GM18505 (cell line): ENCODE measurements at regions not wholly inside any gene's neighbourhood (a gene's known extent, or its start where the extent isn't known, plus 50 kb on each side); places are given as distances from the start of the nearest gene placed in this dataset.

Experiments
- ATAC-seq: cut with Tn5 transposase; IDR thresholded peaks from one replicate; pipeline ENCODE4 v1.9.1; 2021; ENCODE audit not compliant: unreplicated experiment
- POLR2A ChIP-seq: IDR thresholded peaks from 4 replicates; pipeline ENCODE4 v1.6.1; 2011; ENCODE audit warnings: borderline replicate concordance; ENCODE audit not compliant: insufficient read depth, insufficient read length; ENCODE audit errors: extremely low read depth

GRCh38 chr2:57890464-57890863, 156.1 kb upstream of the VRK2 start:
- ATAC-seq, result peak; percentile 37
- TF ChIP-seq POLR2A, result no peak

GRCh38 chr2:57891086-57891712, 155.4 kb upstream of the VRK2 start:
- no peak for ATAC-seq
- no peak for TF ChIP-seq POLR2A

GRCh38 chr2:57892920-57893319, 153.7 kb upstream of the VRK2 start:
- no peak for TF ChIP-seq POLR2A
- peak; percentile 79 for ATAC-seq

GRCh38 chr2:57893347-57893746, 153.3 kb upstream of the VRK2 start:
- no peak for ATAC-seq
- no peak for TF ChIP-seq POLR2A

- TF ChIP-seq POLR2A, result no peak
- ATAC-seq, result no peak
These were observed 152.8 kb upstream of the VRK2 start for GRCh38 chr2:57893786-57894185.

- TF ChIP-seq POLR2A, result no peak
- no peak for ATAC-seq
These were observed 152.2 kb upstream of the VRK2 start for GRCh38 chr2:57894381-57894780.

- no peak for ATAC-seq
- no peak for TF ChIP-seq POLR2A
These were observed 148.7 kb upstream of the VRK2 start for GRCh38 chr2:57897920-57898319.

- no peak for ATAC-seq
- TF ChIP-seq POLR2A, result no peak
These were observed 146.7 kb upstream of the VRK2 start for GRCh38 chr2:57899898-57900297.

GRCh38 chr2:57902578-57902977, 144.0 kb upstream of the VRK2 start:
- ATAC-seq, result no peak

GRCh38 chr2:57906152-57906732, 140.4 kb upstream of the VRK2 start:
- TF ChIP-seq POLR2A, result no peak
- ATAC-seq, result peak; percentile 66

More at GRCh38 chr2:57902578-57902977, 144.0 kb upstream of the VRK2 start:
- TF ChIP-seq POLR2A, result no peak

GRCh38 chr2:57907411-57907810, 139.2 kb upstream of the VRK2 start:
- no peak for ATAC-seq
- no peak for TF ChIP-seq POLR2A

- peak; percentile 48 for TF ChIP-seq POLR2A
- peak; percentile 71 for ATAC-seq
These were observed 137.9 kb upstream of the VRK2 start for GRCh38 chr2:57908736-57909161.

GRCh38 chr2:57918126-57918525, 128.5 kb upstream of the VRK2 start:
- TF ChIP-seq POLR2A, result no peak
- ATAC-seq, result no peak

GRCh38 chr2:57920342-57920939, 126.2 kb upstream of the VRK2 start:
- no peak for ATAC-seq
- TF ChIP-seq POLR2A, result no peak
